HUDEP-2 (cell line): ENCODE measurements at regions not wholly inside any gene's neighbourhood (a gene's known extent, or its start where the extent isn't known, plus 50 kb on each side); places are given as distances from the start of the nearest gene placed in this dataset.

Source experiments
- DNase-seq, 76 experiments: peaks; one replicate each; lab custom pipeline; 2025; ENCODE audit not compliant: unreplicated experiment in 76 of 76; lab: John Stamatoyannopoulos, UW

DNA sequence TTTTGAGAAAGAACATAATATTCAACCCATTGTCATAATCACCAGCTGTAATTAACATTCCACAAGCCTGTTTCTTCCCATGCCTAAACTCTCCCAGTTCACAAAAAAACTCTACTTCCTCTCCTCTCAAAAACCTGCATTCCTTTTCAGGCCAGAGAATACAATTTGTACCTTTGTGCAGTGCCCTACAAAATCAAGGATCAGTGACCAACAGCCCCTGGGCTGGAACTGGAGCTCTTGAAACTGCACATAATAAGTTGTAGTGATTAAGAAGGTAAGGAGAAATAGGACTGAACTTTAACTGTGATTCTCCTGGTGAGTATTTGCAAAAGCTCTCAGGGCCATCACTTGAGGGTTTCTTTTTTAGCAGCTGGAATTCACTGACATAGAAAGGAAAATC lies 472.7 kb downstream of the RFC3 start:
- no peak for DNase-seq

DNA sequence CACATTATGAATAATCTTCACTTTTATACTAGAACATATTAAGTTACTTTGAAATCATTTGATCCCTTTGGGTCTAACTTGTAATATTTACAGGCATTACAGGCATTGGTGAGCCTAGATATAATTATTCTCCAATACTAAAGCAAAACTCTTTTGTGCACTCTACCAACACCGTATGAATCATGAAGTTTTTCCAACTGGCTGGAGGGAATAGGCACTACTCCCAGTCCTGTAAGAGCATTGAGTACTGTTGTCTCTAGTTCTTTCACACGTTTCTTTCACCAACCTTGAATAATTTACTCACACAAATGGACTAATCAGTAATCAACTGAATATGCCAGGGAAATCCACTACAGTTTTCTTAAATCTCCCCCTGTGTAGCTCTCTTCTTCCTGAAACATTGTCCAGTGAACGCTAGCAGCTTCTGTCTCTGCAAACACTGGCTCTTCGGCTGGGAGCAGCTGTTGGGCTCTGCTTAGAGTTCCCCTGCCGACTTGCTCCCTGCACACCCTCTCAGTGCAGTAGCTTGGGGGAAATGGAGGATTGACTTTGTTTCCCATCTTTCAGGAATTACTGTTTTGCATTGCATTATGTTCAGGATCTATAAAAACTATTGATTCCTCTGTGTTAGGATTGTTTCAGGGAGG lies 476.7 kb downstream of the RFC3 start:
- no peak for DNase-seq

DNA sequence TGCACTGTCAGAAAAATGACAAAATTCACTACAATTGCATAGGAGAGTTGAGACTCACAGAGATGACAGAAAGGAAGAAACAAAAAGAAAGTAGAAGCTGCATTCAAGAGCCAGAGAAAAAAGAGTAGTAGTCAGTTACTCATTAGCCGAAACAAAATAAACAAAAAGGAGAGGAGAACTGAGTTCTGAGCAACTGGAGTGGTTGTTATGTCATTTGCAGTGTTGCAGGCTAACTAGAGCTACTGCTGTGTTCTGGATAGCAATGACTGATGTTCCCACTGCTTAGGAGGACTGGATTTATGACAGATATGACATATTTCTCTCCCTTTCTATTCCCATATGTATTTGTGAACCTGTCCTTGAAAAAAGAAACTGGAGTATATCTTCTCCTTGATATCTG lies 482.6 kb downstream of the RFC3 start:
- DNase-seq = no peak

DNA sequence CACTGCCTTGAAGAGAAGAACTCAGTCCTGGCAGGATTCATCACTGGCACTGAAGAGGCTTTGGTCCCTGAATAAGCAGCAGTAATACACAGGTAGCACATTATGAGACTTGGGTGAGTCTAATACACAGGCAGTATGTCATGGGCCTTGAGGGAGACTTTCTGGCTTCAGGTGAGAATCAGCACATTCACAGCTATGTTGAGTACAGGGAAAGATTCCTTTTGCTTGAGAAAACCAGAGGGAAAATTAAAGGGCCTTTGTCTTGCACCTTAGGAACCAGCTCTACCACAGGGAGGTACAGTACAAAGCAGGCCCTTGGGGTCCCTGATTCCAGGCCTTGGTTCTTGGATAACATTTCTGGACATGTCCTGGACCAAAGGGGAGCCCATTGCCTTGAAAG lies 484.6 kb downstream of the RFC3 start:
- no peak for DNase-seq

DNA sequence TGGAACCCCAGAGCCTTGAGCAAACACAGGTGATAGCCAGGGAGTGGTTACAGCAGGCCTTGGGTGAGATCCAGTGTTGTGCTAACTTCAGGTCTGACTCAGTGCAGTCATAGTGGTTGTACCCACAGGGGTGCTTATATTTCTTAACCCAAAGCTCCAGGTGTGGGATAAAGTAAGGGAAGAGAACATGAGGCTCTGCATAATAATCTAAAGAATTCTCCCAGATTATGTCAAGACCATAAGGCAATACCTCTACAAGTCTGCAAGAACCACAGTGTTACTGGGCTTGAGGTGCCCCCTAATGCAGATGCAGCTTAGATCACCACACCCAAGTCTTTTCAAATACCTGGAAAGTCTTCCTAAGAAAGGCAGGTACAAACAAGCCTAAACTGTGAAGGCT lies 485.4 kb downstream of the RFC3 start:
- DNase-seq = no peak

DNA sequence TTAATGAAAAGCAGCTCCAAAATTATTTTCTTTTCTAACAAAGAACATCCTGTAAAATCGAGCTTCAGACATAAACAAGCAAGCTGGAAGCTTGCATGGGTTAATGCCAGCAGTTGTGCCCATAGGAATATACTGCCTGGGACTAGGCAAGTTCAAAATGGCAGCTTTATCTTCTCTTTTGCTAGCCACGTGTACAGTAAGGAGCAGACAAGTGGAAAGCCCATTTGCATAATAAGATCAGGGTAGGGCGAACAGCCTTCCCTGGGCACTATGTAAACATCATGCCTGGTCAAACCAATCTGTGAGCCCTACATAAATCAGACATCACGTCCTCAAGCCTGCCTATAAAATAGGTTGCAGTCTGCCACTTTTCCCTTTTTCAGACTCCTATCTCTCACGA lies 489.7 kb downstream of the RFC3 start:
- no peak for DNase-seq

DNA sequence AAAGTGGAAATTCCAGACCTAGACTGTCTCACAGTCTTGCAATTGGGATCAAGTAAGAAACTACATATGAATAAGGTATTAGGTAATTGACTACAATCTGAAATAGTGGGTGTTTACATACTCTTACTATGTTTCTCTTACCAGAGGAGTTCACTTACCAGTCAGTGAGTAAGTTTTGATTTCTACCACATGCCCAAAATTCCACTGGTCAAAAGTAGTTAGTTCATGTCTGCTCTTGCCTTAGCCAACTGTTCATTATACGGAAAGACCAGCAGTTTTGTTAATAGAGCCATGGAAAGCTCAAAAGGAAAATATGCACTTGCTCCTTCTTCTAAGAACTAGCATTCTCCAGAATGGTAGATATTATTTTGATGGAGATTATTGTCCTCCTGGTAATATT lies 490.8 kb downstream of the RFC3 start:
- no peak for DNase-seq

DNA sequence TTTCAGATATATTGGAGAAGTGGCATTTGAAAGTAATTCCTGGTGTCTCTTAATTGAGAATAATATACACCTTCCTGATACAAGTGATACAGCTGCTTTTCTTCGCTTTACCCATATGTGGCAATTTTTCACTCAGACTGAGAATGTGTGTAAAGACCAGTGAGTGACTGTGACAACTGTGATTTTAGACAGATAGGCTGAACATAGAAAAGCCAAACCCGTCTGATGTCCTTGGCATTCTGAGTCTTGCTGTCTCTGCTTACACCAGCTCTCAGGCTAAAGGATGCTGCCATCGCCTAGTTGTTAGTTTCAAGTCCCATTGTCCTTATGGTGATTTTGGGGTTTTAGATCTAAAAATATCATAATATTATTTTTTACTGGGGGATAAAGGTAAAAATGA lies 492.6 kb downstream of the RFC3 start:
- no peak for DNase-seq

DNA sequence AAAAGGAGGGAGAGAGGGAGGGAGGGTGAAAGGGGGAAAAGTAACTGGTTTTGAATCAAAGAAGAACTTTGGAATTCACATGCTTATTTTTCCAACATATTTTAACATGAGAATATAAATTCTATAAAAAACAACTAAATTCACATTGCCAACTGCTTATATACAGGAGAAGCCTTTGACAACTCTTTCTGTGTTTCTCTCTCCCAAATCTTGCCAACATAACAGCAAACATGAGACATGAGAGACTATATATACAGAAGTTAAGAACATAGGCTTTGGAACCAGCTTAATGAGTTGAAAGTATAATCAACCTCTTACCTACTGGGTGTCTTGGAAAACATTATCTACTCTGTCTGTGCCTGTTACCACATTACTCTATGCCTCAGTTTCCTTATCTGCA lies 493.3 kb downstream of the RFC3 start:
- DNase-seq = no peak

DNA sequence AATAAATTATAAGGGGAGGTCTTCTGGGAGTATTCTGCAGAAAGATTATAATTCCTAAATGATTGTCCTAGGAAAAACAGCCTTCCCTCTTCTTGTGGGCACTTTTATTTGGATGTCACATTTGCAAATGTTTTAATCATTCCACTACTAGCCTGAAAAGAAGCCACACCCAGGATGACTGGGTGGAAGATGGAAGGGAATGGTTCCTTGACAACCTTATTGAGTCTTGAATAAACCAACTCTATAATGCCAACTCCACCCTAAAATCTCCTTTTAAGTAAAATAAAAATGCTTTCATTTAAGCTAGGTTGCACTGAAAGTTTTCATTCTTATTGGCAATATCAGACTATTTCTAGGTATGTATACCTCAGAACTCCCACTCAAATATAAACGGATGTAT lies 494.6 kb downstream of the RFC3 start:
- no peak for DNase-seq

DNA sequence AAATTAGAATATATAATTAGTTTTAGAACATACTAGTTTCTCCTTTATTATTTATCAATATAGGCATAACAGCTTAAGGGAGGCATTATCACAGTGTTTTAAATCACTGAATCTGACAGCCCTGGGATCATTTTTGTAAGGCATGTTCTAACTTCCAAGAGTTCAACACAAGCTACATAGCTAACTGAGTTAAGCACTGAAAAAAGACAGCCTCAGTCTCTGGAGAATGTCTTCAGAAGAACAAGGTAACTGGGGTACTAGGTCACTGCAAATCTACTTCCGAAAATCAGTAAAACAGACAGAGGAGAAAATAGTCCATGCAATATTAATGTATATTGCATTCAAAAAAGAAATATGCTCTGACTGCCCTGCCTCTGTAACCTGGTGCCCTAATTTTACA lies 502.1 kb downstream of the RFC3 start:
- DNase-seq = no peak

DNA sequence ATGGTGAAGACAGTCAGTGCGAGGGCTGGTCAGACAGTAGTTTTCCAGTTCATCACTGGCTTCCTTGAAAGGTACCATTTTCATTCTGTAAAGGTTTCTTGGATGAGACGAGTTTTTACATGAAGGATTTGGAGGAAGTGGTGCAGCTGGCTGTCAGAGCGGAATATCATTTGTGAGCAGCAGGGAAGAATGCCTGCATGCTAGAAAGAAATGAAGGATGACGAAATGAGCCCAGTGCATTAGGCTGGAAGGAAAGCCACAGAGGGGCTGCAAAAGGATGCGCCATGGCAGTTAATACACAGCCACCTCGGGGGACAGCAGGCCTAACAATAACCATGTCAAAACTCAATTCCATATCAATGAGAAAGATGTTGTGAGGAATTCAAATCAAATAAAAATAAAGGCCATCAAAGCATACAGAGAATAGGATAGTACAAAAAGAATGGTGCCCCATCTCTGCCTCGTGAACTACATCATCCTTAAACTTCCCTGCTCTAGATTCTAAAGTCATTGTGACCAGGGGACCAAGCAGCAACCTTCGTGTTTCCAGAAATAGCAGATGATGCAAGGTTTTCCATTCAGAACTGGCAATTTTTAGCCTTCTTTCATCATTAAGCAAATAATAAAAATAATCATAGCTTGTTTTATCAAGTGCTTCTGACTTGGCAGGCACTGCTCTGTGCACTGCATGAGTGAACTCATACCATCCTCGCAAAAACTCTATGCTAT lies 504.2 kb downstream of the RFC3 start:
- DNase-seq = no peak

DNA sequence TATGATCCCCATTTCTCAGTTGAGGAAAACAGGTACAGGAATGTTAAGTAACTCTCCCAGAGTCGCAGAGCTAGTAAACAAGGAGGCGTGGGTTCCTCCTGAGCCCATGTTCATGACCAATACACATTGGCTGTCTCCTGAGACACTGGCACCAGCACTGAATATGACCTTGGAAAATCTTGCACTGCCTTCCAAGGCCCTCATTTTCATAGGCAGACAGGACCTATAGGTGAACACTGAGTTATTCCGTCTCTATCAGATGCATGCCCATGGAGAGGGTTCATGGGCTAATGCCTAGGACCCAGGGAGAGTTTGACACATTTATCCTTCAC lies 504.8 kb downstream of the RFC3 start:
- no peak for DNase-seq

DNA sequence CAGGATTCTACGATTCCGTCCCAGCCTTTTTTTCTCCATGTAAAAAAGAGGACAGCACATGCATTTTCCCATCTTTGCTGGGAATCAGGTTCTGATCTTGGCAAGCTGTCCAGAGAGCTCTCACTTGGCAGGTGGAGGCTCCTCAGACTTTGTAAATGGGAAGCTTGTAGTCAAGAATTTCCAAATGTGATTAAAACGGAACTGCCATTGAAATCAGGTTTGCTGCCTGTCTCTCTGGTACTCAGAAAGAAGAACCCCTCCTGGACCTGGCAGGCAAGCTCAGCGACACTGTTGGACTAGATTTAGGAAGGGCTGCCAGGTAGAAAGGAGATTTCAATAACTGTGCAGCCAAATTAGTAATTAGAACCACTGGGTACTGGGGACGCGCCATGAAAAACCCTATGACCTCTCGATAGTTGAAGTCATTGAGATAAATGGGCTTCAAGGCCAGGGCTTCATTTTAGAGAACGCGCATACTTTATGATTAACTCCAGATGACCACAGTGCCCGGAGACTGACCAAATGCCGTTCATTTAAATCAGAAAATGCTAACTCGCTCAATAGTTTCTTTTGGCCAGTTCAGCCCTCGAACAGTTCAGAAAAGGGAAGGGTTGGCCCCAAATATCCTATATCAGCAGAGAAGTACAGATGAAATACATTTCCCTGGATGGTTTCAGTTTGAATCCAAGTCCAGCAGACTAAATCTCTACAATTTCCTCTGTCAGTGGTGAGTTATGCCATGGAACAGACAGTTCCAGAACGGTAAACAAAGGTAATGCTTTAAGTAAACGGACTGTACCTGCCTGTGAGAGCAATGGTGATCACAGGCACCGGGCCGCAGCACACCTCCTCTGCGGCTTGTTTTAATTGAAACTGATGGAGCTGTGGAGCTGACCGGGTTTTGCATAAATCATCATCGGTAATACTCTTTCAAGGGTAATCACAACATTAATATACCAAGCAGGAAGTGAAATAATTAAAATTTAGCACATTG lies 517.4 kb downstream of the RFC3 start:
- DNase-seq = no peak

DNA sequence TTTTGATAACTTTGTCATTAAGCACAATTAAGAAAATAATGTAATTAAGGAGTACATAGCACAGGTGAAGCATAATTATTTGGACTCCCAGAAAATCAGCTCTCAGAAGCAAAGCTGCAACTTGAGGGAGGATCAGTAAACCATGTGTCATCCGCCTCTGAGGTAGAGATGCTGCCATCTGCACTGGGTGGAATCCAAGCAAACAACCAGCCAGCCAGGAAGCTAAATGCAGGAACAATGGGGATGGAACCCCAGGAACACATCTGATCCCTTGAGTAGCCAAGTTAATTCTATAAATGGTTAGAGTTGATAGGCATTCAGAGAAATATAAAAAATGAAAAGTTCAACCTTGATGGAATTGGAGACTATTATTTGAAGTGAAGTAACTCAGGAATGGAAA lies 520.2 kb downstream of the RFC3 start:
- DNase-seq = no peak

DNA sequence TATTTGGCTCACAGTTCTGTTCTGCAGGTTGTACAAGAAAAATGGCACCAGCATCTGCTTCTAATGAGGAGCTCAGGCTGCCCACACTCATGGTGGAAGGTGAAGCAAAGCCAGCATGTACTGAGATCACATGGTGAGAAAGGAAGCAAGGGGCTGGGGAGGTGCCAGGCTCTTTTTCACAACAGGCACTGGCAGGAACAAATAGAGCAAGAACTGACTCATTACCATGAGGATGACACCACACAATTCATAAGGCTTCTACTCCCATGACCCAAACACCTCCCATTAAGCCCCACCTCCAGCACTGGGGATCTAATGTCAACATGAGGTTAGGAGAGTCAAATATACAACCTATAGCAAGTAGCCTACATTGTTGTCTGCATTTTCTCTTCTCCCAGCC lies 522.6 kb downstream of the RFC3 start:
- no peak for DNase-seq

DNA sequence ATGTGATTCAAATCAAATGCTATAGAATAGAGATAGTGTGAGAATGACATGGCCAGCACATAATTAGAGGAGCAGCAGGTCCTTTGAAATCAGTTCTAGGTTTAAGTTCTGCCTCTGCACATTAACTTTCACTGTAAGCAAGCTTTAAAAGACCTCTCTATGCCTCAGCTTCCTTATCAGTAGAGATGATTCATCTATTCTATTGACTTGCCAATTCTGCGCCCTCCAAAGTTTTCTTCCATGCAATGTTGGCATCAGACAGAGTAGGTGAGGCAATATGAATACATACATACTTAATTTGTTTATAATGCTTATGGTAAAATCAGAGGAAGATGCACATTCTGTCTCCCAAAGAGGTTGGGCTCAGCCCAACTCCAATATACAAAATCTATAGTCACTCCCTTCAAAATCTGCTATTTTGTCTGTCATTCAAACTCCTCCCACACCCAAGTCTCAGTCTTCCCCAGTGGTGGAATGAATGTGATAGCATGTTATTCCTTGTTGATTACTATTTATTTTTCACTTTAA lies 525.5 kb downstream of the RFC3 start:
- DNase-seq = no peak

DNA sequence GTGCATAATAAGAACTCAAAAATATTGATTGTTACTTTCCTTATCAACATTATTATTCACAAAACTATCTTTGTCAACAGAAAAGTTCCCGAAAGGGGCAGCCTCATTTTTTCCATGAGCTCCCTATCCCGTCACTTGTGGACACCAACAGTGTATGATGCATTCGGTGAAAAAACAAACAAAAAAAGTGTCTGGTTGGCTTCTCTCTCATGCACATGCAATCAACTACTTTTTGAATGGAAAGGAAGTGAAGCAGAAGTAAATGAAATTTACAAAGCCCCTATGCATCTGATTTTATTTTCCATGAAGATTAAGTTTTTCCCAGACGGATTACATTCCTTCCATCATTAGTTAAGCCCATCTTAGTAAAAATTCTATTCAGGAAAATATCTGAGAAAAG lies 526.9 kb downstream of the RFC3 start:
- DNase-seq = no peak

DNA sequence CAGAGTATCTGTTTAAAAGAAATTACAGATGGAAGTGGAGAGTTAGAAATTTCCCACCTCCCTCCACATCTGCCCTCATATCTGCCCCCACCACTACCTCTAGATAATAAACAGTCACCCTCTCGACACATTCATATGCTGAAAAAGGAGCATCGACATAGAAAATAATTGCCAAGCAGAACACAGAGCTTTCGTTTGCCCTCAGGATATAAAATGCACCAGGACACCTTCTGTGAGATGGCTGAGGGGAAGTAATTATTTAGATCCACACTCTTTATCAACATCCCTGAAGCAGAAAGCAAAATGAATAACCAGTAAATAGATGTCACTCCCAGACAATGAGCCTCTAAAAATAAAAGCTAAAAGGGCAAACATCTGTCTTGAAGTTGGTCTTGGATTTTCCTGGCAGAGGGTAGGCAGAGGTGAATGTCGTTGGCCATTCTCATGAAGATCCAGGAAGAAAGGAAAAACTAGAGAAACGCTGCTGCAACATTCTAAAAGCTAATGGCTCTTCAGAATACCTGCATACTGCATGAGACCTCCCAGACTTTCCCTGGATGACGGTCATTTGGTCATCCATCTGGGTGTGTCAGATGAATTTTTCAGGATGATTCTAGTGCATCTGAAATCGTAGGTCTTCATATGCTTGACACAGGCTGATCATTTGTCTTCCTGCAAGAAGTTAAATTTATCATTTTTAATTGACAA lies 527.5 kb downstream of the RFC3 start:
- DNase-seq = no peak

DNA sequence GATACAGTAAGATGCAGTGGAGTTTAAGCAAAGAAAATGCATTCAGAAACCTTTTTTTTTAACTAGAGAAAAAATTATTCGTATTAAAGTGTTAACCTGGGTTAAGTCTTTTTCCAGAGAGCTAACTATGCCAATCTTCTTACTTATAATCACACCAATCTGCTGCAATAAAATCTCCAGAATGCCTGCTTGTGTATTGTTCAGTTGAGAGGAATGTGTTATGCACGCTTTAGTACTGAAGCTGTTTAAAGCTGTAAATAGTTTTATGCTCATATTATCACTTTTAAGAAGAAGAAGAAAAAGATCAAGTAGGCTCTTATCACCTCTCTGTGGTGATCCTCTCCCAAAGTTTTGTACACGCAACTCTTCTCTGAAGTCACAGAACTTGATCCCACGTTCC lies 528.7 kb downstream of the RFC3 start:
- no peak for DNase-seq
